Liver (tissue), 7 donors: ENCODE measurements at regions not wholly inside any gene's neighbourhood (a gene's known extent, or its start where the extent isn't known, plus 50 kb on each side); places are given as distances from the start of the nearest gene placed in this dataset.

Source experiments
- DNase-seq: peaks from one replicate; pipeline ENCODE4 v3.0.0-alpha.2; 2017; ENCODE audit warnings: low spot score
- H3K27ac ChIP-seq, 2 donors: one replicate each; pipeline ENCODE4 v1.7.0; 2013; ENCODE audit warnings: inconsistent platforms in 2 of 2, low read length in 2 of 2, control low read depth in 1 of 2, low read depth in 1 of 2, mild to moderate bottlenecking in 1 of 2
- H3K27me3 ChIP-seq, 4 donors: one replicate each; pipeline versions ENCODE4 v1.6.1 to v1.7.0; 2013; ENCODE audit warnings: low read length in 3 of 4, inconsistent platforms in 1 of 4, mild to moderate bottlenecking in 1 of 4, moderate library complexity in 1 of 4; ENCODE audit not compliant: control insufficient read depth in 4 of 4, insufficient read depth in 4 of 4
- H3K36me3 ChIP-seq, 4 donors: one replicate each; pipeline versions ENCODE4 v1.6.1 to v1.7.0; 2013; ENCODE audit warnings: low read length in 3 of 4, mild to moderate bottlenecking in 3 of 4, low read depth in 1 of 4, moderate library complexity in 1 of 4; ENCODE audit not compliant: control insufficient read depth in 4 of 4, insufficient read depth in 3 of 4
- H3K4me1 ChIP-seq, 4 donors: one replicate each; pipeline versions ENCODE4 v1.6.1 to v1.7.0; 2013; ENCODE audit warnings: low read length in 3 of 4, mild to moderate bottlenecking in 3 of 4, moderate library complexity in 1 of 4; ENCODE audit not compliant: control insufficient read depth in 4 of 4, insufficient read depth in 4 of 4
- H3K4me3 ChIP-seq, 3 donors: one replicate each; pipeline versions ENCODE4 v1.6.1 to v1.7.0; 2013; ENCODE audit warnings: low read length in 3 of 3, control low read depth in 1 of 3, low read depth in 1 of 3, mild to moderate bottlenecking in 1 of 3
- H3K9ac ChIP-seq, 2 donors: one replicate each; pipeline ENCODE4 v1.7.0; 2013; ENCODE audit warnings: low read length in 2 of 2, mild to moderate bottlenecking in 2 of 2, moderate library complexity in 2 of 2, control low read depth in 1 of 2, low read depth in 1 of 2
- H3K9me3 ChIP-seq, 4 donors: one replicate each; pipeline versions ENCODE4 v1.6.1 to v1.7.0; 2013; ENCODE audit warnings: low read length in 3 of 4; ENCODE audit not compliant: control insufficient read depth in 4 of 4
- RXRA ChIP-seq, 2 donors: IDR thresholded peaks; 2 replicates each; pipeline ENCODE4 v1.6.1; 2017 to 2018; ENCODE audit warnings: antibody characterized with exemption in 2 of 2, mild to moderate bottlenecking in 1 of 2
- SP1 ChIP-seq: IDR thresholded peaks from 2 replicates; pipeline ENCODE4 v1.6.1; 2018; ENCODE audit warnings: antibody characterized with exemption, mild to moderate bottlenecking
- WGBS: extraction: QIAGEN DNeasy Blood & Tissue Kit; methylation state at CpG from one replicate; pipeline ENCODE4 v1.1.7; 2013; 5-methylcytosine and 5-hydroxymethylcytosine counted together
- donor health status: healthy.
- donor health status: healthy.
- donor health status: healthy.
- donor health status: healthy.

DNA sequence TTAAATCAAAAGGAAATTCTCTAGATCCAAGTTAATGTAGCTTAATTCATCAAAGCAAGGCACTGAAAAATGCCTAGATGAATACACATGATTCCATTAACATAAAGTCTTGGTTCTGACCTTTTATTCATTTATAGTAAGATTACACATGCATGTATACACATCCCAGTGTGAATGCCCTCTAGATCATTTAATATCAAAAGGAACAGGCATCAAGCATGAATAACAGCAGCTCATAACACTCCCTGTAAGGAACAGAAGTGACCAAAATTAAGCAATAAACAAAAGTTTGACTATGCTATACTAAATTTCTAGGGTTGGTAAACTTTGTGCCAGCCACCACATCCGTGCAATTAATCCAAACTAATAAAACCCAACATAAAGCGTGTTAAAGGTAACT lies 511.5 kb downstream of the SPIN4 start:
- TF ChIP-seq SP1 (no peak), RXRA (IDR thresholded peaks at IDR 0.05) (peak in 1 of 2 donors; percentile 64)
- no peak overlapping the region for H3K9ac ChIP-seq
- H3K36me3 ChIP-seq, result no peaks in the 10 kb centered on the region
- H3K4me3 ChIP-seq, result no peak overlapping the region
- H3K4me1 ChIP-seq, result peaks cover 0 to 6% (median 2%) of the 10 kb centered on the region in 4 donors
- no peak for DNase-seq
- H3K9me3 ChIP-seq, result no peaks in the 10 kb centered on the region
- no peak overlapping the region for H3K27ac ChIP-seq
- 29% methylated on average over 2 of the region's 2 CpGs for WGBS
- no peaks in the 10 kb centered on the region for H3K27me3 ChIP-seq
